Putamen (tissue), 1 donor: ENCODE measurements at regions not wholly inside any gene's neighbourhood (a gene's known extent, or its start where the extent isn't known, plus 50 kb on each side); places are given as distances from the start of the nearest gene placed in this dataset.

Source experiments
- DNase-seq: peaks from one replicate; pipeline ENCODE4 v3.0.0-alpha.2; 2016; ENCODE audit warnings: low spot score

GRCh38 chr4:151611960-151612359, 148.8 kb downstream of the GATB start:
- no peak for DNase-seq

DNA sequence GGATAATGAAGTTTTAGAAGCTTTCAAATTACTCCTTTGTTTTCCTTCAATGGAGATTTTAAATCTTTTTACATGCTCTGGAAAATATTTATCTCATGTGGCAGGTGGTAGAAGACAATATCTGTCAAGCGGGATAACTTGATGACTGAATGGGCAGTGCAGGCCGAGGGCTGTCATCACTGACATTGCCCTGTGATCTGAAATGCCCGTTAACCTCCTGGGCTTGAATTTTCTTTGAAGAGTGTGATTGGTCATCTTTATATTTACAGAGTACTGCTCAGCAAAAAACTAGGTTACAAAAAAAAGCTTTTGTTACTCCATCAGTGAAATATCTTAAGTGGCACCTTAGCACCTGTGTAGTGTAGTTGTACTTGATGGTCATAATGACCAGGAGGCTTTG, 147.5 kb downstream of the GATB start:
- no peak for DNase-seq

- no peak for DNase-seq
These were observed 146.2 kb downstream of the GATB start for GRCh38 chr4:151614561-151614960.

DNA sequence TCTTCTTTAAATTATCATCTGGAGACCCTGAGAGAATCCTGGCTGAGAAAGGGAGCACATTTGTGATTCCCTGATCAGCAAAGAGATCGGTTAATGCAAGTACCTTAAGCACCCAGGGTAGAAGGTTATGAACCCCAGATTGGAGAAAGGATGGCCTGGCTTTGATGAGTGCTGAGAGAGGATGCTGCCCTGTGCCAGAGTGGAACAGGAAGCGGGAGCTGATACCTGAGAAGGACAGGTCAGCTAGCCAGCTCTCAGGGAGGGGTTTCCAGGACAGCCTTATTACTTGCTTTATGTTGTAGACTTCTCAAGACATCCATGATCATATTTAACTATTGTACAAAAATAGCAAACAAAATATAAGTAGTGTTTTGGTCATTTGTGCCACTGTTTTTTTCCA, 141.9 kb downstream of the GATB start:
- DNase-seq, result no peak

DNA sequence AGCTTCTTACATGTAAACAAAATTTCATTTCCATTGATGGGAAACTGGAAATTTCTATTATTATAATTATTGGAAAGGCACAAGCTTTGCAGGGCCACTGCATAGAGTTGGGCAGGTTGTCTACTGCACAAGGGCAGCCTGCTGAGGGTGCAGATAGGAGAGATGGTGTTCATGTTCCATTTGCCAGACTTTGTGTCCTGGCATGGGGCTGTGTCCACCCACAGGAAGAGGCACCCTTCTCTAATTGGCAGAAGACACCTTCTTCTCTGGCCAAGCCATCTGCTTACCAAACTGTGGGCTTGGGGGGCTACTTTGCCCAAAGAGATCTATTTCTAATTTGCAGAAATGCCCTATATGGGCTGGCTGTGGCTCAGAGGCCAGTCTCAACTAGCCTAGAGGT, 140.7 kb downstream of the GATB start:
- DNase-seq, result no peak
